HepG2 (cell line): ENCODE measurements at regions not wholly inside any gene's neighbourhood (a gene's known extent, or its start where the extent isn't known, plus 50 kb on each side); places are given as distances from the start of the nearest gene placed in this dataset.

ENCODE experiments used
- ATAC-seq: fragments of 200-7000 bp; cut with Tn5 transposase; 3 replicates; pipeline ENCODE4 v1.9.1; 2020; ENCODE audit warnings: mild to moderate bottlenecking, moderate library complexity
- BruUV-seq: library from RNA; stranded (reverse); fragments of 400-500 nt; replicated peaks from 2 replicates; lab custom pipeline; 2021; lab: Mats Ljungman, UMichigan
- CTCF ChIA-PET: fragments of 300-600 bp; formaldehyde crosslinking; extraction: SDS; loops from one replicate; lab custom pipeline; 2021; ENCODE audit warnings: low total read pairs, inconsistent platforms, low intra/inter-chr PET ratio; lab: Yijun Ruan, JAX
- POLR2A ChIA-PET: fragments of 350-600 bp; sonication (Branson Sonifier 250); formaldehyde crosslinking; loops from one replicate; lab custom pipeline; 2020; ENCODE audit warnings: antibody characterized with exemption, inconsistent platforms; lab: Yijun Ruan, JAX
- DNase-seq: peaks from one replicate; pipeline ENCODE4 v3.0.0-alpha.2; 2015; ENCODE audit warnings: low spot score
- FAIRE-seq: peaks from 3 replicates; lab custom pipeline; 2011; peaks lifted over from hg19 to GRCh38; lab: Jason Lieb, UNC
- H2AFZ ChIP-seq: one replicate; pipeline ENCODE4 v1.6.1; 2011; ENCODE audit warnings: low read length, inconsistent platforms
- H3K27ac ChIP-seq: fragments of 300-600 bp; 3 replicates; pipeline ENCODE4 v1.8.0; 2011; ENCODE audit warnings: mixed run types, mild to moderate bottlenecking, mixed read lengths, low read length, inconsistent platforms; ENCODE audit not compliant: insufficient read depth; ENCODE audit errors: extremely low read length
- H3K27me3 ChIP-seq, 2 experiments: fragments of 200-600 bp in 1 of 2; 2 replicates in 1 of 2; 3 replicates in 1 of 2; pipeline versions ENCODE4 v1.6.0 to v1.8.0; 2011; ENCODE audit warnings: low read length in 2 of 2, mild to moderate bottlenecking in 2 of 2, moderate library complexity in 2 of 2, inconsistent platforms in 1 of 2; ENCODE audit not compliant: insufficient read depth in 2 of 2, control insufficient read depth in 1 of 2
- H3K36me3 ChIP-seq, 2 experiments: fragments of 200-600 bp in 1 of 2; replicated peaks in 1 of 2; 2 replicates in 1 of 2; 3 replicates in 1 of 2; pipeline versions ENCODE4 v1.5.1 to v1.8.0; 2011; ENCODE audit warnings: low read length in 2 of 2, inconsistent platforms in 1 of 2; ENCODE audit not compliant: insufficient read depth in 2 of 2, control insufficient read depth in 1 of 2
- H3K4me1 ChIP-seq: 2 replicates; pipeline ENCODE4 v1.5.1; 2012; ENCODE audit warnings: low read length, inconsistent platforms; ENCODE audit not compliant: insufficient read depth
- H3K4me2 ChIP-seq: 2 replicates; pipeline ENCODE4 v1.6.0; 2011; ENCODE audit warnings: low read depth, low read length, inconsistent platforms
- H3K4me3 ChIP-seq, 3 experiments: fragments of 200-600 bp in 1 of 3; sonication (generic), shearing (Covaris generic) in 1 of 3; replicated peaks in 1 of 3; 2 replicates each; pipeline ENCODE4 v1.5.1; 2011 to 2016; ENCODE audit warnings: low read length in 3 of 3, inconsistent platforms in 2 of 3, low read depth in 2 of 3, mild to moderate bottlenecking in 2 of 3, control low read depth in 1 of 3, mixed read lengths in 1 of 3; ENCODE audit not compliant: insufficient read depth in 1 of 3
- H3K79me2 ChIP-seq: one replicate; pipeline ENCODE4 v1.6.1; 2011; ENCODE audit warnings: low read length, inconsistent platforms; ENCODE audit not compliant: insufficient read depth
- H3K9ac ChIP-seq: 2 replicates; pipeline ENCODE4 v1.6.0; 2011; ENCODE audit warnings: mild to moderate bottlenecking, low read depth, low read length, inconsistent platforms; ENCODE audit not compliant: insufficient read depth
- H3K9me3 ChIP-seq: 2 replicates; pipeline ENCODE4 v1.5.1; 2012; ENCODE audit warnings: mild to moderate bottlenecking, low read length
- H4K20me1 ChIP-seq: 2 replicates; pipeline ENCODE4 v1.6.0; 2011; ENCODE audit warnings: inconsistent platforms, mild to moderate bottlenecking, low read length, moderate library complexity; ENCODE audit not compliant: insufficient read depth
- NCOR1 ChIP-seq: fragments of 200-600 bp; sonication (generic); IDR thresholded peaks from 2 replicates; pipeline ENCODE4 v1.7.0; 2017; ENCODE audit warnings: antibody characterized with exemption, low read length, borderline replicate concordance
- NR1H2 ChIP-seq: sonication (generic); formaldehyde crosslinking; IDR thresholded peaks from 2 replicates; pipeline ENCODE4 v1.8.1; 2022; ENCODE audit warnings: low read depth, missing genetic modification reagents, borderline replicate concordance
- SKI ChIP-seq: fragments of 450-650 bp; IDR thresholded peaks from one replicate; pipeline ENCODE4 v1.6.1; 2018; ENCODE audit warnings: mild to moderate bottlenecking; ENCODE audit not compliant: partially characterized antibody
- SMC3 ChIP-seq: IDR thresholded peaks from 2 replicates; pipeline ENCODE4 v1.6.1; 2011; ENCODE audit warnings: low read length, improper control_type of control experiment
- STAG1 ChIP-seq: sonication (generic); formaldehyde crosslinking; IDR thresholded peaks from 2 replicates; pipeline ENCODE4 v1.4.0; 2020; ENCODE audit warnings: missing genetic modification reagents
- ZNF792 ChIP-seq: IDR thresholded peaks from 2 replicates; pipeline ENCODE4 v1.6.1; 2016
- in situ Hi-C: cut with HindIII; loops from 2 replicates; pipeline ENCODE4 v1.10.0; 2017; ENCODE audit warnings: low pct_unique_long_range_greater_than_20kb; ENCODE audit not compliant: extremely low pct_ligation_motif_present
- intact Hi-C: fragments of 100-400 bp; cut with micrococcal nuclease; formaldehyde crosslinking; loops from one replicate; pipeline ENCODE4 v1.10.0; 2022; ENCODE audit not compliant: unreplicated experiment
- TF ChIP-seq, protein P1 (sequence below): sonication (generic); formaldehyde crosslinking; IDR thresholded peaks from 2 replicates; pipeline ENCODE4 v1.5.0; 2020; ENCODE audit warnings: mild to moderate bottlenecking, missing genetic modification reagents, borderline replicate concordance

DNA sequence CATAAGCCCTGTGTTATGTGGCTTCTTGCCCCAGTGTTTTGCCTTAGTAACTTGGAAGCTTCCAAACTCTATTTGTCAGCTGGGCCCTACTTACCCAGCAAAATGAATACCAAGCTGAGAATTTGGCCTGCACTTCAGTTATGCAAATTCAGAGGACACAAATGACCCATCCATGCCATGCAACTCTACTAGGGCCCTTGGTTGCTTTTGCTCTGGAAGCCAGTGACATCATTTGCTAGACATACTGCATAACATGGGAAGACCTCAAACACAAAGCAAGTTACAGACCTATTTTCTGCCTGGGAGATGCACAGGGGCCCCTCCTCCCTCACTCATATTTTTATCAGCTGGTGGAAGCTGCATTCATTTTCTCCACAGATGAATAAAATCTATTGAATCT, 90.2 kb upstream of the PPM1H start:
- POLR2A ChIA-PET, result no interaction called here
- no peak overlapping the region for H3K4me3 ChIP-seq
- ATAC-seq (no peak), FAIRE-seq (no peak), DNase-seq (no peak)
- intact Hi-C loops, result no loop called here
- CTCF ChIA-PET, result no interaction called here
- no peaks in the 10 kb centered on the region for H3K9me3 ChIP-seq
- in situ Hi-C loops, result no loop called here
- no peaks in the 10 kb centered on the region for H4K20me1 ChIP-seq
- H3K27ac ChIP-seq, result no peak overlapping the region
- TF ChIP-seq NR1H2 (no peak), NCOR1 (no peak), SMC3 (no peak), STAG1 (CRISPR knock-in tag) (no peak), ZNF792 (CRISPR knock-in tag) (no peak), SKI (no peak)
- TF ChIP-seq, protein P1, sequence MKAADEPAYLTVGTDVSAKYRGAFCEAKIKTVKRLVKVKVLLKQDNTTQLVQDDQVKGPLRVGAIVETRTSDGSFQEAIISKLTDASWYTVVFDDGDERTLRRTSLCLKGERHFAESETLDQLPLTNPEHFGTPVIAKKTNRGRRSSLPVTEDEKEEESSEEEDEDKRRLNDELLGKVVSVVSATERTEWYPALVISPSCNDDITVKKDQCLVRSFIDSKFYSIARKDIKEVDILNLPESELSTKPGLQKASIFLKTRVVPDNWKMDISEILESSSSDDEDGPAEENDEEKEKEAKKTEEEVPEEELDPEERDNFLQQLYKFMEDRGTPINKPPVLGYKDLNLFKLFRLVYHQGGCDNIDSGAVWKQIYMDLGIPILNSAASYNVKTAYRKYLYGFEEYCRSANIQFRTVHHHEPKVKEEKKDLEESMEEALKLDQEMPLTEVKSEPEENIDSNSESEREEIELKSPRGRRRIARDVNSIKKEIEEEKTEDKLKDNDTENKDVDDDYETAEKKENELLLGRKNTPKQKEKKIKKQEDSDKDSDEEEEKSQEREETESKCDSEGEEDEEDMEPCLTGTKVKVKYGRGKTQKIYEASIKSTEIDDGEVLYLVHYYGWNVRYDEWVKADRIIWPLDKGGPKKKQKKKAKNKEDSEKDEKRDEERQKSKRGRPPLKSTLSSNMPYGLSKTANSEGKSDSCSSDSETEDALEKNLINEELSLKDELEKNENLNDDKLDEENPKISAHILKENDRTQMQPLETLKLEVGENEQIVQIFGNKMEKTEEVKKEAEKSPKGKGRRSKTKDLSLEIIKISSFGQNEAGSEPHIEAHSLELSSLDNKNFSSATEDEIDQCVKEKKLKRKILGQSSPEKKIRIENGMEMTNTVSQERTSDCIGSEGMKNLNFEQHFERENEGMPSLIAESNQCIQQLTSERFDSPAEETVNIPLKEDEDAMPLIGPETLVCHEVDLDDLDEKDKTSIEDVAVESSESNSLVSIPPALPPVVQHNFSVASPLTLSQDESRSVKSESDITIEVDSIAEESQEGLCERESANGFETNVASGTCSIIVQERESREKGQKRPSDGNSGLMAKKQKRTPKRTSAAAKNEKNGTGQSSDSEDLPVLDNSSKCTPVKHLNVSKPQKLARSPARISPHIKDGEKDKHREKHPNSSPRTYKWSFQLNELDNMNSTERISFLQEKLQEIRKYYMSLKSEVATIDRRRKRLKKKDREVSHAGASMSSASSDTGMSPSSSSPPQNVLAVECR (CRISPR knock-in tag), result no peak
- H3K79me2 ChIP-seq, result no peaks in the 10 kb centered on the region
- no peaks in the 10 kb centered on the region for H3K36me3 ChIP-seq
- H3K9ac ChIP-seq, result no peak overlapping the region
- H2AFZ ChIP-seq, result no peak overlapping the region
- no peaks in the 10 kb centered on the region; a peak in 1 of 5 replicates for H3K27me3 ChIP-seq
- no peaks in the 10 kb centered on the region for H3K4me1 ChIP-seq
- H3K4me2 ChIP-seq, result no peak overlapping the region
- no TSS peak for BruUV-seq
